NCI-H82 treated with DMSO at 0.1 percent for 48 hours (cell line): ENCODE measurements at regions not wholly inside any gene's neighbourhood (a gene's known extent, or its start where the extent isn't known, plus 50 kb on each side); places are given as distances from the start of the nearest gene placed in this dataset.
"Not testable (repeated sequence)": the region's sequence is repeated elsewhere in the genome, so short reads cannot be mapped to it uniquely, and the experiment has no call there.

Experiments
- DNase-seq: peaks from one replicate; lab custom pipeline; 2025; ENCODE audit not compliant: unreplicated experiment; lab: John Stamatoyannopoulos, UW

- DNase-seq: no peak
Measured at GRCh38 chr9:115300116-115300515, 182.2 kb upstream of the TNC start.

- DNase-seq: no peak
Measured at GRCh38 chr9:115300874-115301273, 182.9 kb upstream of the TNC start.

- DNase-seq: no peak
Measured at GRCh38 chr9:115301581-115301980, 183.6 kb upstream of the TNC start.

- no peak for DNase-seq
Measured at GRCh38 chr9:115305543-115305942, 187.6 kb upstream of the TNC start.

- no peak for DNase-seq
Measured at GRCh38 chr9:115306865-115307264, 188.9 kb upstream of the TNC start.

GRCh38 chr9:115313545-115313944 lies 195.6 kb upstream of the TNC start:
- DNase-seq: no peak

- no peak for DNase-seq
Measured at GRCh38 chr9:115326461-115326860, 208.5 kb upstream of the TNC start.

GRCh38 chr9:115327436-115328122 lies 209.6 kb upstream of the TNC start:
- DNase-seq: no peak

GRCh38 chr9:115328228-115328627 lies 210.3 kb upstream of the TNC start:
- DNase-seq: no peak

GRCh38 chr9:115328677-115329076 lies 210.7 kb upstream of the TNC start:
- DNase-seq: no peak

- DNase-seq: no peak
Measured at GRCh38 chr9:115333277-115334070, 215.5 kb upstream of the TNC start.

GRCh38 chr9:115335439-115335838 lies 217.5 kb upstream of the TNC start:
- DNase-seq: no peak

GRCh38 chr9:115340314-115340713 lies 222.4 kb upstream of the TNC start:
- DNase-seq: no peak

- no peak for DNase-seq
Measured at GRCh38 chr9:115341426-115341825, 223.5 kb upstream of the TNC start.

GRCh38 chr9:115347776-115348175 lies 229.8 kb upstream of the TNC start:
- not testable (repeated sequence) for DNase-seq

- DNase-seq: not testable (repeated sequence)
Measured at GRCh38 chr9:115348936-115349335, 231.0 kb upstream of the TNC start.

GRCh38 chr9:115349542-115349941 lies 231.6 kb upstream of the TNC start:
- DNase-seq: no peak

- no peak for DNase-seq
Measured at GRCh38 chr9:115350548-115350947, 232.6 kb upstream of the TNC start.

- DNase-seq: no peak
Measured at GRCh38 chr9:115353681-115354080, 235.7 kb upstream of the TNC start.

GRCh38 chr9:115357821-115358220 lies 239.9 kb upstream of the TNC start:
- no peak for DNase-seq

- DNase-seq: peak; percentile 59
Measured at GRCh38 chr9:115359017-115359780, 241.2 kb upstream of the TNC start.

GRCh38 chr9:115360122-115360521 lies 242.2 kb upstream of the TNC start:
- no peak for DNase-seq
